ENCODE measurements at regions not wholly inside any gene's neighbourhood (a gene's known extent, or its start where the extent isn't known, plus 50 kb on each side); places are given as distances from the start of the nearest gene placed in this dataset.

GRCh38 chr3:177281292-177282118 lies 84.2 kb upstream of the TBL1XR1 start:
- H3K27me3 ChIP-seq (ENCODE audit: control insufficient read depth in 1 of 2, insufficient read depth in 2 of 2, low read length in 2 of 2): no peaks in the 10 kb centered on the region
- H3K36me3 ChIP-seq (ENCODE audit: control insufficient read depth in 2 of 2, insufficient read depth in 2 of 2, low read length in 2 of 2): no peaks in the 10 kb centered on the region
- no peaks in the 10 kb centered on the region for H3K9me3 ChIP-seq (ENCODE audit: control insufficient read depth in 2 of 2, low read length in 2 of 2)
- H3K27ac ChIP-seq (ENCODE audit: low read length): no peak overlapping the region
- H3K4me1 ChIP-seq (ENCODE audit: control insufficient read depth, insufficient read depth, low read length): peaks cover 5% of the 10 kb centered on the region
- no peak overlapping the region for H3K4me3 ChIP-seq (ENCODE audit: low read length in 2 of 2)
- H3K9ac ChIP-seq (ENCODE audit: low read length in 2 of 2): no peak overlapping the region

GRCh38 chr3:177282119-177282655 lies 84.9 kb upstream of the TBL1XR1 start:
- H3K9me3 ChIP-seq (ENCODE audit: control insufficient read depth in 2 of 2, low read length in 2 of 2): no peaks in the 10 kb centered on the region
- no peaks in the 10 kb centered on the region for H3K36me3 ChIP-seq (ENCODE audit: control insufficient read depth in 2 of 2, insufficient read depth in 2 of 2, low read length in 2 of 2)
- no peak overlapping the region for H3K9ac ChIP-seq (ENCODE audit: low read length in 2 of 2)
- H3K4me1 ChIP-seq (ENCODE audit: control insufficient read depth, insufficient read depth, low read length): peaks cover 5% of the 10 kb centered on the region
- H3K27ac ChIP-seq (ENCODE audit: low read length): no peak overlapping the region
- H3K27me3 ChIP-seq (ENCODE audit: control insufficient read depth in 1 of 2, insufficient read depth in 2 of 2, low read length in 2 of 2): no peaks in the 10 kb centered on the region
- no peak overlapping the region for H3K4me3 ChIP-seq (ENCODE audit: low read length in 2 of 2)

GRCh38 chr3:177283983-177284382 lies 86.7 kb upstream of the TBL1XR1 start:
- Histone ChIP-seq H3K36me3 (ENCODE audit: control insufficient read depth in 2 of 2, insufficient read depth in 2 of 2, low read length in 2 of 2) (no peaks in the 10 kb centered on the region), H3K4me3 (ENCODE audit: low read length in 2 of 2) (no peak overlapping the region), H3K27me3 (ENCODE audit: control insufficient read depth in 1 of 2, insufficient read depth in 2 of 2, low read length in 2 of 2) (no peaks in the 10 kb centered on the region), H3K4me1 (ENCODE audit: control insufficient read depth, insufficient read depth, low read length) (peaks cover 5% of the 10 kb centered on the region), H3K27ac (ENCODE audit: low read length) (no peak overlapping the region), H3K9ac (ENCODE audit: low read length in 2 of 2) (no peak overlapping the region), H3K9me3 (ENCODE audit: control insufficient read depth in 2 of 2, low read length in 2 of 2) (no peaks in the 10 kb centered on the region)

GRCh38 chr3:177284383-177284881 lies 87.2 kb upstream of the TBL1XR1 start:
- Histone ChIP-seq H3K4me1 (ENCODE audit: control insufficient read depth, insufficient read depth, low read length) (peaks cover 5% of the 10 kb centered on the region), H3K27ac (ENCODE audit: low read length) (no peak overlapping the region), H3K9me3 (ENCODE audit: control insufficient read depth in 2 of 2, low read length in 2 of 2) (no peaks in the 10 kb centered on the region), H3K9ac (ENCODE audit: low read length in 2 of 2) (no peak overlapping the region), H3K27me3 (ENCODE audit: control insufficient read depth in 1 of 2, insufficient read depth in 2 of 2, low read length in 2 of 2) (no peaks in the 10 kb centered on the region), H3K4me3 (ENCODE audit: low read length in 2 of 2) (peak overlapping the region in 1 of 2 donors; percentile 35), H3K36me3 (ENCODE audit: control insufficient read depth in 2 of 2, insufficient read depth in 2 of 2, low read length in 2 of 2) (no peaks in the 10 kb centered on the region)

GRCh38 chr3:177286034-177286433 lies 88.8 kb upstream of the TBL1XR1 start:
- Histone ChIP-seq H3K27me3 (ENCODE audit: control insufficient read depth in 1 of 2, insufficient read depth in 2 of 2, low read length in 2 of 2) (no peaks in the 10 kb centered on the region), H3K4me3 (ENCODE audit: low read length in 2 of 2) (no peak overlapping the region), H3K9ac (ENCODE audit: low read length in 2 of 2) (no peak overlapping the region), H3K9me3 (ENCODE audit: control insufficient read depth in 2 of 2, low read length in 2 of 2) (no peaks in the 10 kb centered on the region), H3K27ac (ENCODE audit: low read length) (no peak overlapping the region), H3K4me1 (ENCODE audit: control insufficient read depth, insufficient read depth, low read length) (peaks cover 5% of the 10 kb centered on the region), H3K36me3 (ENCODE audit: control insufficient read depth in 2 of 2, insufficient read depth in 2 of 2, low read length in 2 of 2) (no peaks in the 10 kb centered on the region)

- Histone ChIP-seq H3K9me3 (ENCODE audit: control insufficient read depth in 2 of 2, low read length in 2 of 2) (no peaks in the 10 kb centered on the region), H3K27me3 (ENCODE audit: control insufficient read depth in 1 of 2, insufficient read depth in 2 of 2, low read length in 2 of 2) (no peaks in the 10 kb centered on the region), H3K4me3 (ENCODE audit: low read length in 2 of 2) (no peak overlapping the region), H3K9ac (ENCODE audit: low read length in 2 of 2) (no peak overlapping the region), H3K36me3 (ENCODE audit: control insufficient read depth in 2 of 2, insufficient read depth in 2 of 2, low read length in 2 of 2) (no peaks in the 10 kb centered on the region), H3K4me1 (ENCODE audit: control insufficient read depth, insufficient read depth, low read length) (peaks cover 5% of the 10 kb centered on the region), H3K27ac (ENCODE audit: low read length) (no peak overlapping the region)
Measured at GRCh38 chr3:177287231-177287630, 89.9 kb upstream of the TBL1XR1 start.

- H3K27me3 ChIP-seq (ENCODE audit: control insufficient read depth in 1 of 2, insufficient read depth in 2 of 2, low read length in 2 of 2): no peaks in the 10 kb centered on the region
- H3K9ac ChIP-seq (ENCODE audit: low read length in 2 of 2): no peak overlapping the region
- no peaks in the 10 kb centered on the region for H3K9me3 ChIP-seq (ENCODE audit: control insufficient read depth in 2 of 2, low read length in 2 of 2)
- no peaks in the 10 kb centered on the region for H3K36me3 ChIP-seq (ENCODE audit: control insufficient read depth in 2 of 2, insufficient read depth in 2 of 2, low read length in 2 of 2)
- no peak overlapping the region for H3K4me3 ChIP-seq (ENCODE audit: low read length in 2 of 2)
- H3K4me1 ChIP-seq (ENCODE audit: control insufficient read depth, insufficient read depth, low read length): peaks cover 9% of the 10 kb centered on the region
- H3K27ac ChIP-seq (ENCODE audit: low read length): no peak overlapping the region
Measured at GRCh38 chr3:177290633-177291032, 93.4 kb upstream of the TBL1XR1 start.

GRCh38 chr3:177294221-177294620 lies 96.9 kb upstream of the TBL1XR1 start:
- Histone ChIP-seq H3K36me3 (ENCODE audit: control insufficient read depth in 2 of 2, insufficient read depth in 2 of 2, low read length in 2 of 2) (no peaks in the 10 kb centered on the region), H3K27ac (ENCODE audit: low read length) (peak overlapping the region; percentile 55), H3K4me3 (ENCODE audit: low read length in 2 of 2) (no peak overlapping the region), H3K9me3 (ENCODE audit: control insufficient read depth in 2 of 2, low read length in 2 of 2) (no peaks in the 10 kb centered on the region), H3K27me3 (ENCODE audit: control insufficient read depth in 1 of 2, insufficient read depth in 2 of 2, low read length in 2 of 2) (no peaks in the 10 kb centered on the region), H3K9ac (ENCODE audit: low read length in 2 of 2) (peak overlapping the region; percentile 4 to 36), H3K4me1 (ENCODE audit: control insufficient read depth, insufficient read depth, low read length) (peaks cover 9% of the 10 kb centered on the region)

- Histone ChIP-seq H3K27ac (ENCODE audit: low read length) (no peak overlapping the region), H3K9me3 (ENCODE audit: control insufficient read depth in 2 of 2, low read length in 2 of 2) (no peaks in the 10 kb centered on the region), H3K4me3 (ENCODE audit: low read length in 2 of 2) (no peak overlapping the region), H3K9ac (ENCODE audit: low read length in 2 of 2) (no peak overlapping the region), H3K36me3 (ENCODE audit: control insufficient read depth in 2 of 2, insufficient read depth in 2 of 2, low read length in 2 of 2) (no peaks in the 10 kb centered on the region), H3K4me1 (ENCODE audit: control insufficient read depth, insufficient read depth, low read length) (peaks cover 13% of the 10 kb centered on the region), H3K27me3 (ENCODE audit: control insufficient read depth in 1 of 2, insufficient read depth in 2 of 2, low read length in 2 of 2) (no peaks in the 10 kb centered on the region)
Measured at GRCh38 chr3:177295116-177295515, 97.8 kb upstream of the TBL1XR1 start.

- H3K4me1 ChIP-seq (ENCODE audit: control insufficient read depth, insufficient read depth, low read length): peaks cover 12% of the 10 kb centered on the region
- H3K9me3 ChIP-seq (ENCODE audit: control insufficient read depth in 2 of 2, low read length in 2 of 2): no peaks in the 10 kb centered on the region
- no peak overlapping the region for H3K4me3 ChIP-seq (ENCODE audit: low read length in 2 of 2)
- H3K9ac ChIP-seq (ENCODE audit: low read length in 2 of 2): no peak overlapping the region
- no peak overlapping the region for H3K27ac ChIP-seq (ENCODE audit: low read length)
- H3K36me3 ChIP-seq (ENCODE audit: control insufficient read depth in 2 of 2, insufficient read depth in 2 of 2, low read length in 2 of 2): no peaks in the 10 kb centered on the region
- H3K27me3 ChIP-seq (ENCODE audit: control insufficient read depth in 1 of 2, insufficient read depth in 2 of 2, low read length in 2 of 2): no peaks in the 10 kb centered on the region
Measured at GRCh38 chr3:177299250-177299649, 102.0 kb upstream of the TBL1XR1 start.

Measured in stomach smooth muscle (tissue), 2 donors.